ENCODE measurements at regions not wholly inside any gene's neighbourhood (a gene's known extent, or its start where the extent isn't known, plus 50 kb on each side); places are given as distances from the start of the nearest gene placed in this dataset.

- Histone ChIP-seq H3K27ac (no peak overlapping the region), H3K9me3 (no peaks in the 10 kb centered on the region), H3K36me3 (no peaks in the 10 kb centered on the region), H3K27me3 (no peaks in the 10 kb centered on the region), H3K4me1 (no peaks in the 10 kb centered on the region), H3K4me3 (no peak overlapping the region)
- no peak for ATAC-seq
- WGBS, 2 donors = 86 to 88% methylated on average over 4 of the region's 4 CpGs
- intact Hi-C loops (cut with DNase I) = no loop called here
- no peak for DNase-seq
- no peak for TF ChIP-seq CTCF (IDR thresholded peaks at IDR 0.05)
Observed at GRCh38 chr10:78284381-78284780, 250.7 kb downstream of the RPS24 start.

- DNase-seq = no peak
- Histone ChIP-seq H3K4me1 (no peaks in the 10 kb centered on the region), H3K9me3 (no peaks in the 10 kb centered on the region), H3K4me3 (no peak overlapping the region), H3K27ac (no peak overlapping the region), H3K27me3 (no peaks in the 10 kb centered on the region), H3K36me3 (no peaks in the 10 kb centered on the region)
- ATAC-seq = no peak
- TF ChIP-seq CTCF (IDR thresholded peaks at IDR 0.05) = no peak
- 49 to 50% methylated on average over 5 of the region's 5 CpGs for WGBS, 2 donors
- intact Hi-C loops (cut with DNase I) = no loop called here
Observed at GRCh38 chr10:78285226-78285625, 251.6 kb downstream of the RPS24 start.

- no peak for DNase-seq
- no peak overlapping the region for H3K27ac ChIP-seq
- intact Hi-C loops (cut with DNase I) = no loop called here
- ATAC-seq = no peak
- no peaks in the 10 kb centered on the region for H3K27me3 ChIP-seq
- no peaks in the 10 kb centered on the region for H3K4me1 ChIP-seq
- H3K36me3 ChIP-seq = no peaks in the 10 kb centered on the region
- 75 to 81% methylated on average over 1 of the region's 1 CpG for WGBS, 2 donors
- no peak overlapping the region for H3K4me3 ChIP-seq
- no peaks in the 10 kb centered on the region for H3K9me3 ChIP-seq
- no peak for TF ChIP-seq CTCF (IDR thresholded peaks at IDR 0.05)
Observed at GRCh38 chr10:78286186-78286585, 252.5 kb downstream of the RPS24 start.

GRCh38 chr10:78286668-78287067 is 253.0 kb downstream of the RPS24 start:
- no peak for ATAC-seq
- H3K27ac ChIP-seq = no peak overlapping the region
- WGBS, 2 donors = 90 to 93% methylated on average over 9 of the region's 9 CpGs
- H3K9me3 ChIP-seq = no peaks in the 10 kb centered on the region
- intact Hi-C loops (cut with DNase I) = no loop called here
- H3K4me1 ChIP-seq = no peaks in the 10 kb centered on the region
- H3K4me3 ChIP-seq = no peak overlapping the region
- no peak for DNase-seq
- no peaks in the 10 kb centered on the region for H3K27me3 ChIP-seq
- no peaks in the 10 kb centered on the region for H3K36me3 ChIP-seq
- no peak for TF ChIP-seq CTCF (IDR thresholded peaks at IDR 0.05)

- no peaks in the 10 kb centered on the region for H3K9me3 ChIP-seq
- intact Hi-C loops (cut with DNase I) = no loop called here
- 63 to 88% methylated on average over 1 of the region's 1 CpG for WGBS, 2 donors
- ATAC-seq (no peak), DNase-seq (no peak)
- no peaks in the 10 kb centered on the region for H3K4me1 ChIP-seq
- H3K27ac ChIP-seq = no peak overlapping the region
- H3K4me3 ChIP-seq = no peak overlapping the region
- H3K36me3 ChIP-seq = no peaks in the 10 kb centered on the region
- no peak for TF ChIP-seq CTCF (IDR thresholded peaks at IDR 0.05)
- H3K27me3 ChIP-seq = no peaks in the 10 kb centered on the region
Observed at GRCh38 chr10:78287618-78288017, 254.0 kb downstream of the RPS24 start.
